Stimulated activated CD4-positive, alpha-beta T cell treated with anti-CD3 and anti-CD28 coated beads, Interleukin-4, amount 100 ng/mL, for 48 hours (primary cell): ENCODE measurements at regions not wholly inside any gene's neighbourhood (a gene's known extent, or its start where the extent isn't known, plus 50 kb on each side); places are given as distances from the start of the nearest gene placed in this dataset.
"Not testable (repeated sequence)": the region's sequence is repeated elsewhere in the genome, so short reads cannot be mapped to it uniquely, and the experiment has no call there.

Experiments used
- DNase-seq, 2 donors: peaks; one replicate each; pipeline ENCODE4 v3.0.0-alpha.2; 2020; ENCODE audit warnings: low read depth in 2 of 2

DNA sequence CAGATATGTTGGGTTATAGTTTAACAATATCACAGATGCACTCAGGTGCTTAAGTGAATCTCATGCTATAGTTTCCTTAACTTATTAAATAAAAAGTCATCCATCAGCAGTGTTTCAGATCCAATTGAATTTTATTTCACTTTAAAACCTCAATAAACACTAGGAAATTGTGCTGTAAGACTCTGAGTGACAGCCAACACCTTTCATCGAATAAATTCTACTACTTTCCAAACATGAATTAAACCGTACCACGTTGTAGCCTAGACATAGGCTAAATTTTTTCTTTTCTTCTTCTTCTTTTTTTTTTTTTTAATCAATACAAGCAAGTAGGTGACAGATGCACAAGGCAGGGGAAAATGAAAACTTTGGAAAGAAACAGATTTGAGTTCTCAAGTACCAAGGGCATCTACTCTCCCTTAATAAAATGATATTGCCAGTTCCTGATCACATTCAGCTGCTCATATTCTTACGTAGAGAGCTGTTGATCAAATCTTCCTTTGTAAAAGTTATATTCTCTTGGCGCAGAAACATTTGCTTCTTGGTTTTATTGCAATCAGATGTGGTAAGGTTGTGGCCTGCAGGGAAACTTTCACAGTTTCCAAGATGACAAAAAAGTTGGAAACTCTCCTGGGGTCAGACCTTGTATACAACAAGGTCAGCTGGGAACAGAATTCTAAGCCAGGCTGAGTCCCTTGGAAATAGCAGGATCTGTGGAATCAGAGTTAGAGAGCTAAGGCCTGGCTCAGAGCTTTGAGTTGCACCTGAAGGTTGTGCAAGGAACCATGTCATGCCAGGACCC lies 147.7 kb downstream of the CD47 start:
- DNase-seq, result no peak

DNA sequence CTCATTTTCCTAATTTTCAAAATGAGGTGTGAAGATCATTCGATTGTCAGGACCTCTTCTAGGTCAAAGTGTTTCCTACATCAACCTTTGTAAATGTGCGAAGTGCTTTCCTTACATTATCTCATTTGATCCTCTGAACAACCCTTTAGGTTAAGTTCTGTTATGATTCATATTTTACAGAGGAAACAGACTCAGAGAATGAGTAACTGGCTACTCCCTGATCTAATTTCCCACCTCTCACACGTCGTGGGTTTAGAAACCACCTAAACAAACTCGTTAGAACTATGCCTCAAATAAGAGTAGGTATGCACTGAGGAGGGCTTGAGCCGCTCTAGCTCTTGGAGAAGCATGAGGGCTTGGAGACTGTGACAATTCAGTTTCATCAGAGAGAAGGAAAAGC lies 148.6 kb downstream of the CD47 start:
- peak in 1 of 2 donors; percentile 20 for DNase-seq

- DNase-seq, result no peak
Observed at GRCh38 chr3:107939691-107940442, 151.0 kb downstream of the CD47 start.

DNA sequence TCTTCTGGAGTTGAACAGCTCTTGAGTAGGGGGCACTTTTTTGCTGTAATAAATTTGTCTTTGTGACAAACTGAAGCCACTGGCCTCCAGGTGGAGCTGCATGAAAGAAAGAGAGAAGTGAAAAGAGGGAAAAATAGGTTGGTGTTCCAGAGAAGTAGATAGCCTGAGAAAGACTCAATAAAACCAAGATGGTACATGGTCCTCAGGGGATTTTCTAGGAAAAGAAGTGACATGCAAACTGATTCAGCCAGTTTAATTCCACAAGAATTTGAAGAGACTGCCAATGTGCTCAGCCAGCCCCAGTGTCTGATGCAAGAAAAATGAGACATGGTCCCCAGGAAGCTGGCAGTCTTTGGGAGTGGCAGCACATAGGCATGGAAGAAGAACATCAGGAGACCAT lies 152.7 kb downstream of the CD47 start:
- no peak for DNase-seq

GRCh38 chr3:107934808-107935207 lies 156.0 kb downstream of the CD47 start:
- DNase-seq, result no peak

- DNase-seq, result no peak
Observed at GRCh38 chr3:107933450-107933849, 157.4 kb downstream of the CD47 start.

GRCh38 chr3:107931326-107931725 lies 159.5 kb downstream of the CD47 start:
- no peak for DNase-seq

- DNase-seq, result no peak
Observed at GRCh38 chr3:107929088-107929487, 161.7 kb downstream of the CD47 start.

GRCh38 chr3:107928084-107928445 lies 162.8 kb downstream of the CD47 start:
- no peak for DNase-seq

DNA sequence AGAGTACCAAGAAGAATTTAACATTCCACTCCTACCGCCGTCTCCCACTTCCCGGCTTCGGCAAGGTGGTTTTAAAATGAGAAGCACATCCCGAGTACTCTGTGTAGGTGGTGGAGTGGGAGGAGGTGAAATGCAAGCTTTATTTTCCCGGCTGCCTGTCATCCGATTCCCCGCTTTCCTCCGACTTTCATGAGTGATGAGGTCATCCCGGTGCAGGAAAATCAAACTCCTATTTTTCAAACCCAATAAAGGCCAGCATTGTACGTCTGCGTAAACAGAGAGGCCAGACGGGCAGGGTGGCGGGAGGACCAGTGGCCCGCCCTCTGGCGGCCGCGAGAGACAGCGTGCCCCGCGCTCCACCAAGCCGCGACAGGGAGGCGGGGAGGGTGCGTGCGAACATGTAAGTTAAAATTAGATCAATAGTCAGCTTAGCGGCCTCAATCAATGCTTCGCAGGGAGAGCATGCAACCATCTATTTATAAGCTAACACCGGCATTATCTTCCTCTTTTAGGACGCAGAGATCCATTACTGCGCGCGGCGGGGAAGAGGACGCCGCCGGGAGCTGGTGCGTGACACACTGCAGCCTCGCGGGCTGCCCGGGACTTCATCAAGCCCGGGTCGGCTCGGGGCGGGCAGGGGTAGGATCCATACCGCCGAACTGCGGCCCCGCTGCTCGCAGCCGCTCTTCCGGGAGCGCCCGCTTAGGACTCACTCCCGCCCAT lies 163.3 kb downstream of the CD47 start:
- peak; percentile 60 to 67 for DNase-seq

DNA sequence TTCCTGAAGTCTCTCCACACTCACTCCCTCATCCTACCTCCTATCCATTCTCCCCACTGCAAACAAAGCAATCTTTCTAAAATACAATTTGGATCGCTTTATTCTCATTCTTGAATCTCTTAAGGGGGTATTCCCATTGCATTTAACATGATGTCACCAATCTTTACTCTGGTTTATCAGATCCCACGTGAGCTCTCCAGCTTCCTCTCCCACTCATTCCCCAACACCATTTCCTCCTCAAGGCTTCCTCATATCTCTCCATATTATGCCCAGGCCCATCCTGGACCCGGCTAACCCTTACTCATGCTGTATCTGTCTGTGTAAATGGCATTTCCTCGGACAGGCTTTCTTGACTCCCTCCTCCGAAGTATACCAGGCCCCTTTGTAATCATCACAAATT lies 165.0 kb downstream of the CD47 start:
- no peak for DNase-seq

DNA sequence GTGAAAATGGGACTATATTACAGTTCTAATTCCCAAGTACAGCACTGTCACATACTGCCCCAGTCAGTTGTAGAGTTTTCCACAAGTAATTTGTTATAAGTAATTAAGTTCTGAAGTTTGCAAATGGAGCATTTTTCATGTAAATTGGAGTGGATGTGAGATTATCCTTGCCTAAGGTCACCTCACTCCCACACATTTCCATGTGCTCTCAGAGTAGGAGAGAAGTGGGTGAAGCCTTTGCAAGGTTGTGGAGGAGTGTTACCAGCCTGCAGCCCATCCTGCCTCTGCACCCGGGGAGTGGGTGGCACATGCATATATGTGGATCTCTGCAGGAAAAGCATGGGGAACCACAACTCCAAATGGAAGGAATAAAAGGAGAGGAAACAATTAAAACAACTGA lies 169.8 kb downstream of the CD47 start:
- DNase-seq, result no peak

DNA sequence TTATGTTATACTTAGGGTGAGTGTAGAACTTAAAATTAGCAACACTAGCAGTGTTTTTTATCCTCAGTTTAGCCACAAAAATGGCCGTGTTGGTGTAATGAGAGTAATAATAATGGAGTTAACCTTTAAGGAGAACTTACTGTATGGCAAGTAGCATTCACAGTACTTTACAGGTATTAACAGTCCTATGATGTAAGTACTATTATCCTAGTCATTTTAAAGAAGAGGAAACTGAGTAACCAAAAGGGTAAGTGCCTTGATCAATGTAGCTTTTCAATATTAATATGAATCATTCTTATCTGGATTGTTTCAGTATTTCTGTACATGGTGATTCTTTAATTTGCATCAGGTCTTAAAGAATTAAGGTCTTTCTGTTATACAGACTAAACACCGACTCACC lies 170.3 kb downstream of the CD47 start:
- DNase-seq, result no peak

DNA sequence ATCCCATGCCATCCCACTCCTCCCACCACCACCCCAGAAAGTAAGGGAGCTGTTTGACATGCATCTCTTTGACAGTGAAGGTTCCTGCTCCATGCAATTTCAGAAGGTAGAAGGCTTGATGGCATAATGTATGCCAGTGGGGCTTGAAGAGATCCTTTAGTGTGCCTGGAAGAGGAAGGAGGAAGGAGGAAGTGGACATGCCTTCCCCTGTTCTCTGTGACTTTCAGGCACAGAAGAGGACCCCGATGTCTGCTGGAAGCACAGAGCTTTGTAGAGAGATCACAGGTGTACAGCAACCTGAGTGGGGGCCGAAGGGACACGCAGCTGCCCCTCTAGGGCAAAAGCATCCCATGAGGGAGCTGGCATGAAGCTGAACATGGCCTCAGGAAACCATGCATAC lies 171.6 kb downstream of the CD47 start:
- DNase-seq, result no peak

GRCh38 chr3:107916171-107916570 lies 174.7 kb downstream of the CD47 start:
- DNase-seq, result no peak

- no peak for DNase-seq
Observed at GRCh38 chr3:107915706-107916105, 175.1 kb downstream of the CD47 start.

DNA sequence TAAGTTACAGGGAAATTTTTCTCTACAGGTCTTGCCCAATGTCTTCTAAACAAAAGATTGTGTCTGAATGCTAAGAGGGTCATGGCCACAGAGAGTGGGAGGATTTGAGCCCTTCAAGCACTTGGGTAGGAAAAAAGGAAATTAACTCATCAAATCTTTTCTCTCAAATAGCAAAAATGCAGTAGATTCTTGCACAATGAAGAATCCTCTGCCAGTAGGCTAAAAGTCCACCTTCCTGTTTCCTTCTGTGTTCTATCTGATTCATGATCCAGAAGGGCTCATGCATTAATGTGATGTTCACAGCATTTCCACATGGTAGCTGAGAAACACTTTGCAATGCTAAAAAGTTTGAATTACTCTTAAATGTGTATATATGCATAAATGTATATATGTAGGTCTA lies 177.1 kb downstream of the CD47 start:
- no peak for DNase-seq

DNA sequence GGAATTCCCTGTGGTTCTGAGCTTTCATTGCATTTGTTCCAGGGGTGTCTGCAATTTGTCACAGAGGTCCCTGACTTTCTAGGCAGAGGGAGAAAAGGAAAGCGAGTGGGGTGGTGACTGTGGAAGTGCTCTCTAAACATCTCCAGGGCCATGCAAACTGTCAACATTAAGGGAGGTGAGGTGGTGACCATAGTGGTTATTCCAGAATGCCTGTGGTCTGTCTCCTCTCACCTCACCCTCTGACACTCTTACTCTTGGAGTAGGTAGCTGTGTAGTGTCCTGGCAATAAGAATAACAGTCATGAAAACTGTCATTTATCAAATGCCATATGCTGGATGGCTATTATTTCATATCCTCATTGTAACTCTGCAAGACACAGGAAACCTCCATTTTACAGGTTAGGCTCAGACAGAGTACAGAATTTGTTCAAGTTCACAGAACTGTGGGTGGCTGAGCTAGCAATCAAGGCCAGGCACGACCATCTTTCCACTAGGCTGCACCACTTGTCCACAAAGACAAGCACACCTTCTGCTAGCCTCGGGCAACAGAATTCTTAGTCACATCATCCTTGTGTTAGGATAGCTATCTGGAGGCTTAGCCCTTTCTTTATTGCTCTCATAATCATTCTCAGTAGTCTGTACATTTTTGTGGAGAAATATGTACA lies 179.4 kb downstream of the CD47 start:
- no peak for DNase-seq

- peak in 1 of 2 donors; percentile 14 for DNase-seq
Observed at GRCh38 chr3:107910713-107911259, 180.0 kb downstream of the CD47 start.

- DNase-seq, result not testable (repeated sequence)
Observed at GRCh38 chr3:107909583-107909982, 181.2 kb downstream of the CD47 start.

DNA sequence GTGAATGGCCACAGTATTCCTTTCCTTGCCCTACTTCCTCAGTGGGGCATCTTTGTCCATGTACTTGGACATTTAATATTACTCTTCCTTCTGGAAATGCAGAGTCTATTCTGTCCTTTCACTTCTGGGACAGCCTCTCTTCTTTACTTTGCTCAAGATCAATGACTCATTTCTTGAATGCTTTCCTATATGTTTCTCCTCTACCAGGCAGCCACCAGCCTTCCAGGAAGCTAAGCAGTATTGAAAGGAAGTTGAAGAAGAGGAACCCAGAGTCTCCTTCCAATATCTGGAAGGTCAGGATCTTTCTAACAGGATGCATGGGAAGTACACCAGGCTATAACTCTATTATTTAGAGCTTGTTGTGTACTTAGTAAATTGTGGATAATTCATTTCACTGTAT lies 182.8 kb downstream of the CD47 start:
- no peak for DNase-seq

GRCh38 chr3:107904536-107905066 lies 186.2 kb downstream of the CD47 start:
- no peak for DNase-seq
